HPDE6-E6E7 (cell line): ENCODE measurements at regions not wholly inside any gene's neighbourhood (a gene's known extent, or its start where the extent isn't known, plus 50 kb on each side); places are given as distances from the start of the nearest gene placed in this dataset.
"Not testable (repeated sequence)": the region's sequence is repeated elsewhere in the genome, so short reads cannot be mapped to it uniquely, and the experiment has no call there.

ENCODE experiments used
- DNase-seq: peaks from one replicate; pipeline ENCODE4 v3.0.0; 2011; ENCODE audit warnings: missing footprints; ENCODE audit errors: extremely low spot score

- DNase-seq, result no peak
Observed at GRCh38 chr10:63077800-63078199, 55.3 kb upstream of the NRBF2 start.

GRCh38 chr10:63072951-63073350 lies 60.2 kb upstream of the NRBF2 start:
- no peak for DNase-seq

- no peak for DNase-seq
Observed at GRCh38 chr10:63071145-63071544, 62.0 kb upstream of the NRBF2 start.

DNA sequence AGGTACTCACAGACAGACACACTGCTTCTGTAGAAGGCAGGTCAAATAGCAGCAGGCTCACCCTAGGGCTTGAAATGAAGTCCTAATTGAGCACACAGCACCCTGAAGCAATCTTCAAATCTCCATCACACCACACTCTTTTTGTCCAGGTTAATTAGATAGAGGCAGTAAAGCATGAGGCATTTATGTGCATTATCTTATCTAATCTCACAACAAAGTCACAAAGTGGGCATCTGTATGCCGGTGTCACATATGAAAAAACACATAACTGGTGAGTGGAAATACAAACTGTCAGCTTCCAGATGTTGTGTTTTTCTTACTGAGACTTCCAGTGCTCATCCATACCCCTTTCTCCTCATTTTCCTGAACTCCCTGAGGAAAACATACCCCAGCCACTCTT lies 63.8 kb upstream of the NRBF2 start:
- no peak for DNase-seq

DNA sequence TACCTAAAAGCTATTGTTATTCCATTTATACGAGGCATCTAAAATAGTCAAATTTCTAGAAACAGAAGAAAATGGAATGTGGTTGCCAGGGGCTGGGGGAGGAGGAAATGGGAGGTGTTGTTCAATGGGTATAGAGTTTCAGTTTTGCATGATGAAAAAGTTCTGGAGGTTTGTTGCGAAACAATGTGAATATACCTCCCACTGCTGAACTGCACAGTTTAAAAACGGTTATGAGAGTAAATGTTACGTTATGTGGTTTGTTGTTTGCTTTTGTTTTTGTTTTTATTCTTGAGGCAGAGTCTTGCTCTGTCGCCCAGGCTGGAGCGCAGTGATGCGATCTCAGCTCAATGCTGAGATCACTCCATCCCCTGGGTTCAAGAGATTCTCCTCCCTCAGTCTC lies 64.9 kb upstream of the NRBF2 start:
- no peak for DNase-seq

- no peak for DNase-seq
Observed at GRCh38 chr10:63066606-63067005, 66.5 kb upstream of the NRBF2 start.

DNA sequence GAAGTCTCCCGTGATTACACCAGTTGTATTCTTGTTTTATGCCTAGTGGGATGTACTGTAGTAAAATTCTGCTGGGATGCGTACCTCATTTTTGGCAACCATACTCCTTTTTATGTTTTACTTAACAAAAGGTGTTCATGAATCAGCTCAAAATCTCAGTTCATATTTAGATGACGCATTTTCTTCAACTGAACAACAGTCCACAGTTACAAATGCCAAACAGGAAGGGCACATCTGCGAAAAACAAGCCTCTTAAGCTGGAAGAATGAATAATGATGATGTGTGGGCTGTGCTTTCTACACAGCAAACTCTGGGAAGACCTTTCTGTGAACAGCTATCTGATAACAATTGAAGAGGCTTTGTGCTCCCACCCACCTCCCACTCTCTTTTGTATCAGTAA lies 68.4 kb upstream of the NRBF2 start:
- DNase-seq, result no peak

DNA sequence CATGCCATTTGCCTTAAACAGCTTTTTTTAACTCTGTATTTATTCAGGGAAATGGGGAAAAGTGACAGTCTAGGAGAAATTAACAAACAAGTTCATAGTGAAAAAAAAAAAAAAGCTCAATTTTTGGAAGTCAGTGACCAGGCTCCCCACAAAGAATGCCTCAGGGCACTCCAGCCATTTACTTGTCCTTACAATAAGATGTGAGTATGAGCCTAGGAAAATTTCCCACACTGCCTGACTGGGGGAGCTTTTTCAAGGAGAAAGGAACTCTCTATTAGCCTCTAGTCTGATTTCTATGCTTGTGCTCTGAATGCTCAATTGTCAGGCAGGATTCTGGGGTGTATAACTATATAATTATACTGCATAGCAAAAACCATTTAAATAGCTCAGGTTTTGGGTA lies 74.9 kb upstream of the NRBF2 start:
- DNase-seq, result no peak

DNA sequence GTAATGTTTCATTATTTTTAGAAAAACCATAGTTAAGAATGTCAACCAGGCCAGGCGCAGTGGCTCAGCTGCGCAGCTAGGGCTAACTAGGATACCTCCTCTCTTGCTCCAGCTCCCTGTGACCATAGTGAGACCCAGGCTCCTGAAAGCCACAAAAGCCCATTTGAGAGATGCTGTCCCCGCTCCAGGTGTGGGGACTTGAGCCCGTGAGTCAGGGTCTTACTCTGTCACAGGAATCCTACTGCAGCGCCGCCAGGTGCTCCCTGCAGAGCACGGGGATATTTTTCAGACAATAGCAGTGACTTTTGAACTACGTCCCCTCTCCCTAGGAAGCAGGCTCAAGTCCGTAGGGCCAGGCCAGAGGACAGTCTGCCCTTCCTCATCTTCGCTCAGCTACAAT lies 75.6 kb upstream of the NRBF2 start:
- no peak for DNase-seq

DNA sequence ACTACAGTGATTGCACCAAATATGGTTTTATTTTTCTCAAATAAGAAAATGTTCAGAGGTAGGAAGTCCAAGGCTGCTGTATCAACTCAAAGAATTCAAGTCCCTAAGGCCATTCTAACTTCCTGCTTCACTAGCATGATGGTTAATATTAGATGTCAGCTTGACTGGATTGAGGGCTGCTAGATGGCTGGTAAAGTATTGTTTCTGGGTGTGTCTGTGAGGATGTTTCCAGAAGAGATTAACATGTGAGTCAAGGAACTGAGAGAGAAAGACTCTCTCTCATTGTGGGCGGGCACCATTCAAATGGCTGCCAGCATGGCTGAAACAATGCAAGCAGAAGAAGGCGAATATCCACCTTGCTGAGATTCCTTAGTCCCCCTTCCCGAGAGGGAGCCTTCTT lies 77.4 kb upstream of the NRBF2 start:
- DNase-seq, result no peak

DNA sequence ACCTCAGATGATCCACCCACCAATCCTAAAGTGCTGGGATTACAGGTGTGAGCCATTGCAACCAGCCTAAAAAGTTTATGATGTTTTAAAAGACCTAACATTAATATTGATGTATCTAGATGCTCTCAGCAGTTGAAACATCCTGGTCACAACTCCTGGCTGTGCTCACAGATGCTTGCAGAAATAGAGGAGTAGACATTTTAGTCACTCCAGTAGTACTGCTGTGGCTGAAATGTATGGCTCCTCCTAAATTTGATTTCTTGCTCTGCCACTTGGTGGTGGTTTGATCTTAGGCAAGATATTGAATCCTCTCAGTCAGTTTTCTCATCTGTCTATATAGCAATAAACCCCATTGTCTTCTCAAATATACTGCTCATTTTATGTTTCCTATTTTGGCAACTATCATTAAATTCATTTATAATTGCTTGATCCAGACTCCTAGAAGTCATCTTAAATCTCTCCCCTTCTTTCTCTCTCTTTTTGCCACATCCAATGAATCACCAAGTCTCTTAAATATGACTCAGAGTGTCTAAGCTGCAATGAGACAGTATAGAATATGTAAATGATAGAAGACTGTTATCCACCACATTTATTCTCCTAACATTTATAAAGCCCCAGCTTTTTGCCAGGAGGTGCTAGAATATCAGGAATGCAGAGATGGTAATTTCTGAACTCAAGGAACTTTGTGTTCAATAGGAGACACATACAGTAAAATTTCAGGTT lies 78.1 kb upstream of the NRBF2 start:
- no peak for DNase-seq

- no peak for DNase-seq
Observed at GRCh38 chr10:63052083-63052482, 81.0 kb upstream of the NRBF2 start.

- no peak for DNase-seq
Observed at GRCh38 chr10:63042256-63042655, 90.9 kb upstream of the NRBF2 start.

GRCh38 chr10:63033616-63034185 lies 99.4 kb upstream of the NRBF2 start:
- not testable (repeated sequence) for DNase-seq

- no peak for DNase-seq
Observed at GRCh38 chr10:63030536-63030935, 102.6 kb upstream of the NRBF2 start.

- DNase-seq, result no peak
Observed at GRCh38 chr10:63027531-63027930, 105.6 kb upstream of the NRBF2 start.

DNA sequence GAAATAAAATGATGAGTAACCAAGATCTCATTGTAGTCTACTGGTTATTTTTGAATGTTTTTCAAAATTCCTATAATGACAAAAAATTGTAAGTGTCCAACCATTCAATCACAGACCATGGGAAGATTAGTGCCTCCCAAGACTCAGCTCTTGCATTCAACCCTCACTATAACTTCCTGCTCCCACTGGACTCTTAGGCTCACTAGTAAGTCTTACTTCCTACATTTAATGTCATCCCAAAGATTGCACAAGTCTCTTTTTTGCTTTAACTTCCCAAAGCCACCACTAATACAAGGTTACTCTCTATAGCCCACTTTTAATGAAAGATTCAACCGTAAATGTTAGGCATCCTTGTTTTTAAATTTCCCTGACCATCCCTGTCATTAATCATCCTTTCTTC lies 111.9 kb upstream of the NRBF2 start:
- no peak for DNase-seq

DNA sequence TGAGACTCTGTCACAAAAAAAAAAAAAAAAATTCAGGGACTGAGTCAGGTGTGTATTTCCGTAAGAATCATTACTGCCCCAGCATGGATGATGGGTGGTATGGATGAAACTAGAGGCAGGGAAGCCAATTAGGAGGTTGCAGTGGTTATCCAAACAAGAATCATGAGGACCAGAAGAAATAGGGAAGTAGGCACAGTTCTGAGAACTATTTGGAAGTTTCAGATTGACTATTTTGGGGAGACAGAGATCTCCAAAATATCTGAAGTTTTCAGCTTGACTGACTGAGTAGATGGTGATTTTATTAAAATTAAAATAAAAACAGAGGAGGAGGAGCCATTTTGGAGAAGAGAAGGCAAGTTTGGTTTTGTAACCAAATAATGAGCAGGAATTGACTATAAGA lies 119.4 kb upstream of the NRBF2 start:
- no peak for DNase-seq

DNA sequence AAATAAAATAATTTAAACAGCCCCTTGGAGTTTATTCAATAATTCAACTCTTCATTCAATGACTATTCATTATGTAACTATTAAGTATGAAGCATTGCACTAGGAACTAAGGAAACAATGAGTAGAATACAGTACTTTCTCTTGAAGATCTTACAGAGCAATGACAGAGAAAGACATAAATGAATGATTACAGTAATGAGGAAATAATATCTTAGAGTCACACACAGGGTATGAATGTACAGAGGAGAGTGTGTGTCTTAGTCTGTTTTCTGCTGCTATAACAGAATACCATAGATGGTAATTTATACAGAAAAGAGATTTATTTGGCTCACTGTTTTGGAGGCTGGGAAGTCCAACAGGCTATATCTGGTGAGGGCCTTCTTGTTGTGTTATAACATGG lies 120.5 kb upstream of the NRBF2 start:
- DNase-seq, result no peak

DNA sequence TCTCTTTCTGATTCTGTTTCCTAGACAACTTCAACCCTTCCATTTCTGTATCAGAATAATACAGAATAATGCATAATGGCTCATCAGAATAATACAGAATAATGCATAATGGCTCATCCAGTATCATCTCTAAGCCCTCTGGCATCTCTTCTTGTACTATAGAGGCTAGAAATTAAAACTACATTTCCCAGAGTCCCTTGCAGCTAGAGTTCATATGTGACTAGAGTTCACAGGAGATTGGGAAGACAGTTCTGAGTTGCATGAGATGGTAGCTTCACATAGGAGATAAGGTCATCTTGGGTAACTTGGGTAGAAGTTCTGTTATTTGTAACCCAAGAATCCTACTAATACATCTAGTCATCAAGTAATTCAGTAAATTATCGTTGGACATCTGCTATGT lies 122.9 kb upstream of the NRBF2 start:
- no peak for DNase-seq

- no peak for DNase-seq
Observed at GRCh38 chr10:63008491-63008890, 124.6 kb upstream of the NRBF2 start.

DNA sequence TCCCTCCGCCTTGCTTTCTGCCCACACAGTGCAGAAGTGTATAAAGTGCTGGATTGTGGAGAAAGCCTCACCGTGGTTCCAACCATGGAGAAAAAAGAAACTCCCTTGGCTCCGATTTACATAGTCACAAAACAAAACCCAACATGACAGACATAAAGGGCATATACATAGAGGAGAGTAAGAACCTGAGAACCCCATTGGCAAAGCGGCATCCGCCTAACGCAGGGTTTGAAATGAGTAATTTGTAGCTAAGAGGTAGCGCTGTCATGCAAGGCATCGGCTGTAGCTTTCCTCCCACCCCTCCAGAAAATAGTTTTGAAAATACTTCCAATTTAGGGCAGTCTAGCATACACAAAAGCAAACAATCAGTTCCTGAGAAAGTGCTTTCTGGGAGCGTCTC lies 126.0 kb upstream of the NRBF2 start:
- DNase-seq, result no peak

- no peak for DNase-seq
Observed at GRCh38 chr10:63005246-63005645, 127.9 kb upstream of the NRBF2 start.
